GM10266 (cell line): ENCODE measurements at regions not wholly inside any gene's neighbourhood (a gene's known extent, or its start where the extent isn't known, plus 50 kb on each side); places are given as distances from the start of the nearest gene placed in this dataset.
A peak's percentile ranks its signal among the peaks of the same experiment; 100 is the strongest.

Source experiments
- DNase-seq: peaks from one replicate; pipeline ENCODE4 v3.0.0; 2012; ENCODE audit errors: extremely low spot score
- TF ChIP-seq, protein P1 (sequence below): IDR thresholded peaks from 2 replicates; pipeline ENCODE4 v1.5.1; 2012; ENCODE audit warnings: mild to moderate bottlenecking, low read depth; ENCODE audit not compliant: control insufficient read depth, insufficient read depth; ENCODE audit errors: missing control alignments

- TF ChIP-seq, protein P1, sequence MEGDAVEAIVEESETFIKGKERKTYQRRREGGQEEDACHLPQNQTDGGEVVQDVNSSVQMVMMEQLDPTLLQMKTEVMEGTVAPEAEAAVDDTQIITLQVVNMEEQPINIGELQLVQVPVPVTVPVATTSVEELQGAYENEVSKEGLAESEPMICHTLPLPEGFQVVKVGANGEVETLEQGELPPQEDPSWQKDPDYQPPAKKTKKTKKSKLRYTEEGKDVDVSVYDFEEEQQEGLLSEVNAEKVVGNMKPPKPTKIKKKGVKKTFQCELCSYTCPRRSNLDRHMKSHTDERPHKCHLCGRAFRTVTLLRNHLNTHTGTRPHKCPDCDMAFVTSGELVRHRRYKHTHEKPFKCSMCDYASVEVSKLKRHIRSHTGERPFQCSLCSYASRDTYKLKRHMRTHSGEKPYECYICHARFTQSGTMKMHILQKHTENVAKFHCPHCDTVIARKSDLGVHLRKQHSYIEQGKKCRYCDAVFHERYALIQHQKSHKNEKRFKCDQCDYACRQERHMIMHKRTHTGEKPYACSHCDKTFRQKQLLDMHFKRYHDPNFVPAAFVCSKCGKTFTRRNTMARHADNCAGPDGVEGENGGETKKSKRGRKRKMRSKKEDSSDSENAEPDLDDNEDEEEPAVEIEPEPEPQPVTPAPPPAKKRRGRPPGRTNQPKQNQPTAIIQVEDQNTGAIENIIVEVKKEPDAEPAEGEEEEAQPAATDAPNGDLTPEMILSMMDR, result no peak
- DNase-seq, result no peak
Observed at GRCh38 chr3:107939691-107940442, 151.0 kb downstream of the CD47 start.

- TF ChIP-seq, protein P1, result peak; percentile 46
- no peak for DNase-seq
Observed at GRCh38 chr3:107938143-107938542, 152.7 kb downstream of the CD47 start.

DNA sequence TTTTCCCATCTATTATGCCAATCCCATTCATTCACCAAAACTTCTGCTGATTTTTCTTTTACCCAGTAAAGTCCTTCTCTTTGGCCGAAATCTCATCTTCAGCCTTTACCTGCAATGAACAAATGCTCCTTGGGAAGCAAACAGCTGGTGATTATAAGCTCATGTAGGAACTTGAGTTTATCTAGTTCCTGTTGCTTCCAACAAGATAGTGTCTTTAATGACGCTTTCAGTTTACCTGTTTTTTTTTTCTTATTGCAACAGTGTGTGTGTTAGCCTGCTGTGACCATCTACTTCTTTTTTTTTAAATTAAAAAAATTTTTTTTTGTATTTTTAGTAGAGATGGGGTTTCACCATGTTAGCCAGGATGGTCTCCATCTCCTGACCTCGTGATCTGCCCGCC is 156.0 kb downstream of the CD47 start:
- DNase-seq, result no peak
- TF ChIP-seq, protein P1, result no peak

- no peak for DNase-seq
- TF ChIP-seq, protein P1, result no peak
Observed at GRCh38 chr3:107933450-107933849, 157.4 kb downstream of the CD47 start.

GRCh38 chr3:107931326-107931725 is 159.5 kb downstream of the CD47 start:
- TF ChIP-seq, protein P1, result no peak
- no peak for DNase-seq

GRCh38 chr3:107929088-107929487 is 161.7 kb downstream of the CD47 start:
- TF ChIP-seq, protein P1, result no peak
- no peak for DNase-seq

DNA sequence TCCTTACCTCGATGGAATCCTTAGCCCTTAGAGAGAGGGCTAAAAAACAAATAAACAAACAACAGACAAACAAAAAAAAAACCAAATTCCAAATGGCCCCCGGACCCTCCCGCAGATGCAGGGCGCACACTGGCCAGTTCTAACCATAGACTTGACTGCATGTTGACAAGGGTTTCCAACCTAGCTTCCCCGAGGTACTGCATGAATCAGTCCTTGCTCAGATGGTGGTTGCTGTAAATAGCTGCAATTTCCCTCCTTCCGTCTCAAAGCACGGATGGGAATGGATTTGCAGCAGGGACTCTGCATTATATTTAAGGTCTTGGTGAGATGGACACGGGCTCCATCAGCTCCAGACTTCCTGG is 162.8 kb downstream of the CD47 start:
- DNase-seq, result peak; percentile 22
- TF ChIP-seq, protein P1, result no peak
